Activated B cell treated with CpG ODN at 0.5 μM for 24 hours (primary cell): ENCODE measurements at regions not wholly inside any gene's neighbourhood (a gene's known extent, or its start where the extent isn't known, plus 50 kb on each side); places are given as distances from the start of the nearest gene placed in this dataset.

Experiments used
- ATAC-seq: fragments of 200-7000 bp; cut with Tn5 transposase; one replicate; pipeline ENCODE4 v1.10.0; 2021; ENCODE audit warnings: low read depth, mild to moderate bottlenecking, moderate library complexity
- CTCF ChIA-PET: fragments of 350-600 bp; sonication (Branson Sonifier 250); formaldehyde crosslinking; loops from one replicate; lab custom pipeline; 2021; ENCODE audit warnings: antibody characterized with exemption; lab: Charles Lee
- POLR2A ChIA-PET: fragments of 350-600 bp; sonication (Branson Sonifier 250); formaldehyde crosslinking; loops from one replicate; lab custom pipeline; 2021; ENCODE audit warnings: antibody characterized with exemption; lab: Charles Lee
- DNase-seq: peaks from one replicate; pipeline ENCODE4 v3.0.0; 2022
- H3K27ac Mint-ChIP-seq: one replicate; pipeline ENCODE4 v1.8.0; 2020; ENCODE audit warnings: mixed read lengths
- H3K27me3 Mint-ChIP-seq: one replicate; pipeline ENCODE4 v1.8.0; 2021; ENCODE audit warnings: mixed read lengths
- H3K36me3 Mint-ChIP-seq: one replicate; pipeline ENCODE4 v1.8.0; 2021; ENCODE audit warnings: low read depth, mixed read lengths
- H3K4me1 Mint-ChIP-seq: one replicate; pipeline ENCODE4 v1.8.0; 2021; ENCODE audit warnings: mixed read lengths
- H3K4me3 Mint-ChIP-seq: one replicate; pipeline ENCODE4 v1.8.0; 2020; ENCODE audit warnings: mild to moderate bottlenecking, mixed read lengths
- H3K9me3 Mint-ChIP-seq: one replicate; pipeline ENCODE4 v1.8.0; 2020; ENCODE audit warnings: mixed read lengths
- CTCF ChIP-seq: fragments of 200-600 bp; IDR thresholded peaks from one replicate; pipeline ENCODE4 v1.8.0; 2022; ENCODE audit warnings: antibody characterized with exemption, mild to moderate bottlenecking
- intact Hi-C: fragments of 100-400 bp; cut with micrococcal nuclease; formaldehyde crosslinking; loops from one replicate; pipeline ENCODE4 v1.15.1; 2024

GRCh38 chr12:13654456-13654855 lies 326.9 kb downstream of the GRIN2B start:
- no peak for TF ChIP-seq CTCF
- no peaks in the 10 kb centered on the region for H3K4me1 Mint-ChIP-seq
- no peaks in the 10 kb centered on the region for H3K36me3 Mint-ChIP-seq
- no peak overlapping the region for H3K4me3 Mint-ChIP-seq
- CTCF ChIA-PET, result no interaction called here
- H3K9me3 Mint-ChIP-seq, result no peaks in the 10 kb centered on the region
- H3K27me3 Mint-ChIP-seq, result no peaks in the 10 kb centered on the region
- ATAC-seq (no peak), DNase-seq (no peak)
- POLR2A ChIA-PET, result no interaction called here
- intact Hi-C loops, result no loop called here
- no peak overlapping the region for H3K27ac Mint-ChIP-seq

GRCh38 chr12:13652105-13652504 lies 329.3 kb downstream of the GRIN2B start:
- Mint-ChIP-seq H3K4me3 (no peak overlapping the region), H3K4me1 (no peaks in the 10 kb centered on the region), H3K9me3 (no peaks in the 10 kb centered on the region), H3K36me3 (no peaks in the 10 kb centered on the region), H3K27me3 (no peaks in the 10 kb centered on the region), H3K27ac (no peak overlapping the region)
- ChIA-PET CTCF (no interaction called here), POLR2A (no interaction called here)
- TF ChIP-seq CTCF, result no peak
- DNase-seq (no peak), ATAC-seq (no peak)
- intact Hi-C loops, result no loop called here

GRCh38 chr12:13635709-13636108 lies 345.7 kb downstream of the GRIN2B start:
- intact Hi-C loops, result no loop called here

GRCh38 chr12:13631873-13632272 lies 349.5 kb downstream of the GRIN2B start:
- Mint-ChIP-seq H3K36me3 (no peaks in the 10 kb centered on the region), H3K27me3 (peaks cover 6% of the 10 kb centered on the region), H3K9me3 (no peaks in the 10 kb centered on the region), H3K4me1 (no peaks in the 10 kb centered on the region), H3K27ac (no peak overlapping the region), H3K4me3 (no peak overlapping the region)
- ATAC-seq, result no peak
- no peak for TF ChIP-seq CTCF
- ChIA-PET POLR2A (no interaction called here), CTCF (no interaction called here)
- no peak for DNase-seq
- intact Hi-C loops, result no loop called here

More at GRCh38 chr12:13635709-13636108, 345.7 kb downstream of the GRIN2B start:
- H3K36me3 Mint-ChIP-seq, result no peaks in the 10 kb centered on the region
- no peak overlapping the region for H3K27ac Mint-ChIP-seq
- no peak for DNase-seq
- no peak for ATAC-seq
- H3K9me3 Mint-ChIP-seq, result no peaks in the 10 kb centered on the region
- no peak for TF ChIP-seq CTCF
- H3K4me3 Mint-ChIP-seq, result no peak overlapping the region
- no peaks in the 10 kb centered on the region for H3K4me1 Mint-ChIP-seq
- POLR2A ChIA-PET, result no interaction called here
- H3K27me3 Mint-ChIP-seq, result peaks cover 3% of the 10 kb centered on the region
- CTCF ChIA-PET, result no interaction called here

GRCh38 chr12:13630354-13630753 lies 351.0 kb downstream of the GRIN2B start:
- no peaks in the 10 kb centered on the region for H3K9me3 Mint-ChIP-seq
- DNase-seq (no peak), ATAC-seq (no peak)
- intact Hi-C loops, result no loop called here
- POLR2A ChIA-PET, result no interaction called here
- CTCF ChIA-PET, result no interaction called here
- no peak overlapping the region for H3K4me3 Mint-ChIP-seq
- no peak overlapping the region for H3K27ac Mint-ChIP-seq
- no peaks in the 10 kb centered on the region for H3K4me1 Mint-ChIP-seq
- TF ChIP-seq CTCF, result no peak
- peaks cover 6% of the 10 kb centered on the region for H3K27me3 Mint-ChIP-seq
- H3K36me3 Mint-ChIP-seq, result no peaks in the 10 kb centered on the region
